HL-60 (cell line): ENCODE measurements at regions not wholly inside any gene's neighbourhood (a gene's known extent, or its start where the extent isn't known, plus 50 kb on each side); places are given as distances from the start of the nearest gene placed in this dataset.

Source experiments
- POLR2AphosphoS5 ChIP-seq: IDR thresholded peaks from 2 replicates; pipeline ENCODE4 v1.6.1; 2012; ENCODE audit warnings: low read depth
- SPI1 ChIP-seq: IDR thresholded peaks from 2 replicates; pipeline ENCODE4 v1.6.1; 2012; ENCODE audit warnings: low read depth, mild to moderate bottlenecking, borderline replicate concordance

DNA sequence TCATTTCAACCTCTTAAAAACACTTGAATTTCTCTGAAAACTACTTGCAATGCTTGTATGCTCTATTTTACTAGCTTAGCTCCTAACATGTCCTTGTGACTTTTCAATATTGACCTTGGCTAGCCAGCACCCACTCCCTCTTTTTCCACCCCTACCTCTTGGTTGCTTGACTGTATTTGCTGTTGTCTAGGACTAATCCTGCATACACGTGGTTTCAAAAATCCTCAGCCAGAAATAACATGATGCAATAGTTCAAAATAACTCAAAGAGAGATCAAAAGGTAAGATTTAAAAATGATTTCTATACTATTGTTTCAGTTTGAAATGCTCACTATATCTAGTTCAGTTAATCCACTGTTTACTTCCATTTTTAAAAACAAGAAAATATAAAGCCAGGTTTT, 102.3 kb upstream of the TBX18 start:
- no peak for TF ChIP-seq POLR2AphosphoS5
- TF ChIP-seq SPI1, result no peak
